ENCODE measurements at regions not wholly inside any gene's neighbourhood (a gene's known extent, or its start where the extent isn't known, plus 50 kb on each side); places are given as distances from the start of the nearest gene placed in this dataset.

DNA sequence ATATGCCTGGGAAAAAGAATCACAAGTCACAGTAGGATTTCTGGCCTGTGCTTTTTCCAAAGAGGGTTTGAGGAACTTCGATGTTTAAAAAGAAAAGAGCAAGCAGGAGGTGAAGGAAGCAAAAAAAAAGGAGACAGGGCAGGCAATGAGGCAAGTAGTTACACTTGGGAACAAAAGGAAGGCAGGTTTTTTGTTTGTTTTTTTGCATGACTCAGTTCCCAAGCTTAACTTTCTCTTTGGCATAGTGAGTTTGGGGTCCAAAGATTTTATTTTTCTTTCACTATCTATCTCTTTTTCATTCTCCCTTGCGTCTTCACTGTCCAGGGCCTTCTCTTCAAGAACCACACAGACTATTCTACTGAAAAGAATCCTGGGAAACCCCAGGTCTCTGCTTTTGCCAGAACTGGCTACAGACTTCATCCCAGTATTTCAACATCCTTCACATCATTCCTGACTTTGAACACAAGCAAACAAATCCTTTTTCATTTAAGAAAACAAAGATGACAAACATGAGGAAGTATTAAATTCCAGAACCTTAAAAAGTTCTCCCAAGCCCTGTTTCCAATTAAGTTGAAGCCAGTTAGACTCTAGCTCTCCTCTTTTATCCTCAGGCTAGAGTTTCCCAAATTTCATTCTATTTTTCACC is 210.7 kb upstream of the RND3 start:
- ChIA-PET POLR2A (no interaction called here), CTCF (no interaction called here)
- Histone ChIP-seq H3K4me1 (ENCODE audit: control insufficient read depth, insufficient read depth, low read length) (no peaks in the 10 kb centered on the region), H3K9me3 (ENCODE audit: control insufficient read depth, insufficient read depth, low read depth, low read length) (no peaks in the 10 kb centered on the region), H3K27ac (ENCODE audit: extremely low read depth, low read depth, low read length) (no peak overlapping the region), H3K4me3 (ENCODE audit: low read depth, low read length) (no peak overlapping the region), H3K36me3 (ENCODE audit: control insufficient read depth in 2 of 2, insufficient read depth in 1 of 2, low read length in 2 of 2) (no peaks in the 10 kb centered on the region)
- no peak for TF ChIP-seq YY2 (tag by site-specific recombination; IDR thresholded peaks at IDR 0.05)
- no peak for TF ChIP-seq ZNF596 (tag by site-specific recombination; IDR thresholded peaks at IDR 0.05)
- TF ChIP-seq BCL11B (tag by site-specific recombination; IDR thresholded peaks at IDR 0.05; ENCODE audit: low read depth): no peak

DNA sequence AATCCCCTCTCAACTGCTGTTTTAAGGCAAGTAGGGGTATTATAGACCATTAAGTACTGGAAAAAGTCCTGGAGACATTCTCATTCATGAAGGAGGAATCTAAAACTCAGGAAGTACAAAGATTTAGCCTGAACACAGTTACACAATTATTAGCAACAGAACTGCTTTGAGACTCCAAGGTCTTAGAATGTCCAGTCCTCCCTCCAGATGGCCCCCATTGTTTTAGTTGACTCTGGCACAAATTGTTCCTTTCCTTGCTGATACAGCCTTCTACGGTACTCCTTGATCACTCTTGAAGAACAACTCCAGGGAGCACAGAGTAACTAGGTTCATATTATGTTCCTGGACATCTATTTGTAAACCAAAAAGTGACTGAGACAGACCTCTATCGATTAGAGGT is 210.1 kb upstream of the RND3 start:
- TF ChIP-seq KLF10 (tag by site-specific recombination; IDR thresholded peaks at IDR 0.05) (no peak), ZNF660 (tag by site-specific recombination; IDR thresholded peaks at IDR 0.05) (no peak), ZNF600 (tag by site-specific recombination; IDR thresholded peaks at IDR 0.05) (no peak), ZNF121 (tag by site-specific recombination; IDR thresholded peaks at IDR 0.05) (no peak)
- Histone ChIP-seq H3K4me1 (ENCODE audit: control insufficient read depth, insufficient read depth, low read length) (no peaks in the 10 kb centered on the region), H3K9me3 (ENCODE audit: control insufficient read depth, insufficient read depth, low read depth, low read length) (no peaks in the 10 kb centered on the region), H3K4me3 (ENCODE audit: low read depth, low read length) (no peak overlapping the region), H3K27ac (ENCODE audit: extremely low read depth, low read depth, low read length) (no peak overlapping the region), H3K36me3 (ENCODE audit: control insufficient read depth in 2 of 2, insufficient read depth in 1 of 2, low read length in 2 of 2) (no peaks in the 10 kb centered on the region)
- POLR2A ChIA-PET: no interaction called here
- CTCF ChIA-PET: no interaction called here

DNA sequence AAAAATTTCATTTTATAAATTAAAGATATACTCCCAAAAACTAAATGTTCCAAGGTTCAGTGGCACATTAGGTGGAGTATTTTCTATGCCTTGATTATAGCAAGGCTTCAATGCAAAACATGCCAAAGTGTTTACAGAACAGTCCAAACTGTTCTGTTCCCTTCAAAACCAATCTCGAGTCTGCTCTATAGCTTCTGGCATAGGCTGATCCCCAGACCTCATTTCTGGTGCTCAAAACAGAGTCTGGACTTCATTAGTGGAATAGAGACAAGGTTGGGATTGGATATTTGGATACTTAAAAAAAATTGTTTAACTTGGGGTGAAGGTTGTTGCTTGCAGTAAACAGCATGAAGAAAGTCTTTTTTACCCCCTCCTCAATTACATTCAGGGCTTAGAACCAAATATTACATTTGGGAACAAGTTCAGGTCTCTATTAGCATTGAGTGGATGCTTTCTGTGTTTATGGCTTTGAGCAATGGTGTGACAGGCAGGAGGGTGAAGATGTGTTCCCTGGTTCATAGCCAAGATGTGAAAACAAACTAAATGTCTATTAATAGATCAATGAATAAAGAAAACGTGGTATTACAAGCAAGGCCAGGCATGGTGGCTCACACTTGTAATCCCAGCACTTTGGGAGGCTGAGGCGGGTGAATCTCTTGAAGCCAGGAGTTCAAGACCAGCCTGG is 208.1 kb upstream of the RND3 start:
- Histone ChIP-seq H3K4me1 (ENCODE audit: control insufficient read depth, insufficient read depth, low read length) (no peaks in the 10 kb centered on the region), H3K27ac (ENCODE audit: extremely low read depth, low read depth, low read length) (no peak overlapping the region), H3K9me3 (ENCODE audit: control insufficient read depth, insufficient read depth, low read depth, low read length) (no peaks in the 10 kb centered on the region), H3K36me3 (ENCODE audit: control insufficient read depth in 2 of 2, insufficient read depth in 1 of 2, low read length in 2 of 2) (no peaks in the 10 kb centered on the region), H3K4me3 (ENCODE audit: low read depth, low read length) (no peak overlapping the region)
- no peak for TF ChIP-seq ZNF529 (tag by site-specific recombination; IDR thresholded peaks at IDR 0.05; ENCODE audit: insufficient replicate concordance)
- no peak for TF ChIP-seq ZNF514 (tag by site-specific recombination; IDR thresholded peaks at IDR 0.05)
- TF ChIP-seq TRIM28 (IDR thresholded peaks at IDR 0.05; ENCODE audit: borderline replicate concordance, low read length): no peak
- no peak for TF ChIP-seq ZNF670 (tag by site-specific recombination; IDR thresholded peaks at IDR 0.05; ENCODE audit: low read depth)
- no peak for TF ChIP-seq FEZF1 (tag by site-specific recombination; IDR thresholded peaks at IDR 0.05)
- TF ChIP-seq WT1 (tag by site-specific recombination; IDR thresholded peaks at IDR 0.05): no peak
- TF ChIP-seq KLF7 (tag by site-specific recombination; IDR thresholded peaks at IDR 0.05; ENCODE audit: borderline replicate concordance): no peak
- TF ChIP-seq ZNF311 (tag by site-specific recombination; IDR thresholded peaks at IDR 0.05; ENCODE audit: borderline replicate concordance): no peak
- no peak for TF ChIP-seq ZNF302 (tag by site-specific recombination; IDR thresholded peaks at IDR 0.05; ENCODE audit: low read depth)
- no peak for TF ChIP-seq ZBTB1 (tag by site-specific recombination; IDR thresholded peaks at IDR 0.05)
- no peak for TF ChIP-seq SP3 (tag by site-specific recombination; IDR thresholded peaks at IDR 0.05)
- no peak for TF ChIP-seq PRDM1 (tag by site-specific recombination; IDR thresholded peaks at IDR 0.05)
- no peak for TF ChIP-seq ZBTB17 (tag by site-specific recombination; IDR thresholded peaks at IDR 0.05)
- TF ChIP-seq ZBTB20 (tag by site-specific recombination; IDR thresholded peaks at IDR 0.05): no peak
- TF ChIP-seq YY1 (tag by site-specific recombination; IDR thresholded peaks at IDR 0.05): no peak
- TF ChIP-seq, protein P1, sequence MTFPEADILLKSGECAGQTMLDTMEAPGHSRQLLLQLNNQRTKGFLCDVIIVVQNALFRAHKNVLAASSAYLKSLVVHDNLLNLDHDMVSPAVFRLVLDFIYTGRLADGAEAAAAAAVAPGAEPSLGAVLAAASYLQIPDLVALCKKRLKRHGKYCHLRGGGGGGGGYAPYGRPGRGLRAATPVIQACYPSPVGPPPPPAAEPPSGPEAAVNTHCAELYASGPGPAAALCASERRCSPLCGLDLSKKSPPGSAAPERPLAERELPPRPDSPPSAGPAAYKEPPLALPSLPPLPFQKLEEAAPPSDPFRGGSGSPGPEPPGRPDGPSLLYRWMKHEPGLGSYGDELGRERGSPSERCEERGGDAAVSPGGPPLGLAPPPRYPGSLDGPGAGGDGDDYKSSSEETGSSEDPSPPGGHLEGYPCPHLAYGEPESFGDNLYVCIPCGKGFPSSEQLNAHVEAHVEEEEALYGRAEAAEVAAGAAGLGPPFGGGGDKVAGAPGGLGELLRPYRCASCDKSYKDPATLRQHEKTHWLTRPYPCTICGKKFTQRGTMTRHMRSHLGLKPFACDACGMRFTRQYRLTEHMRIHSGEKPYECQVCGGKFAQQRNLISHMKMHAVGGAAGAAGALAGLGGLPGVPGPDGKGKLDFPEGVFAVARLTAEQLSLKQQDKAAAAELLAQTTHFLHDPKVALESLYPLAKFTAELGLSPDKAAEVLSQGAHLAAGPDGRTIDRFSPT (tag by site-specific recombination; IDR thresholded peaks at IDR 0.05): no peak
- TF ChIP-seq OSR2 (tag by site-specific recombination; IDR thresholded peaks at IDR 0.05): no peak
- TF ChIP-seq ZNF623 (tag by site-specific recombination; IDR thresholded peaks at IDR 0.05): no peak
- TF ChIP-seq, protein P2, sequence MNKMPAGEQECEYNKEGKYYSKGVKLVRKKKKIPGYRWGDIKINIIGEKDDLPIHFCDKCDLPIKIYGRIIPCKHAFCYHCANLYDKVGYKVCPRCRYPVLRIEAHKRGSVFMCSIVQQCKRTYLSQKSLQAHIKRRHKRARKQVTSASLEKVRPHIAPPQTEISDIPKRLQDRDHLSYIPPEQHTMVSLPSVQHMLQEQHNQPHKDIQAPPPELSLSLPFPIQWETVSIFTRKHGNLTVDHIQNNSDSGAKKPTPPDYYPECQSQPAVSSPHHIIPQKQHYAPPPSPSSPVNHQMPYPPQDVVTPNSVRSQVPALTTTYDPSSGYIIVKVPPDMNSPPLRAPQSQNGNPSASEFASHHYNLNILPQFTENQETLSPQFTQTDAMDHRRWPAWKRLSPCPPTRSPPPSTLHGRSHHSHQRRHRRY (tag by site-specific recombination; IDR thresholded peaks at IDR 0.05): no peak
- no peak for TF ChIP-seq SCRT1 (tag by site-specific recombination; IDR thresholded peaks at IDR 0.05; ENCODE audit: borderline replicate concordance)
- POLR2A ChIA-PET: no interaction called here
- CTCF ChIA-PET: no interaction called here

Measured in HEK293 (cell line).